Peyer's patch (tissue), 4 donors: ENCODE measurements at regions not wholly inside any gene's neighbourhood (a gene's known extent, or its start where the extent isn't known, plus 50 kb on each side); places are given as distances from the start of the nearest gene placed in this dataset.

Source experiments
- DNase-seq, 3 donors: peaks; one replicate each; pipeline ENCODE4 v3.0.0-alpha.2; 2017 to 2019
- H3K27ac ChIP-seq, 4 donors: fragments of 200-600 bp; sonication (generic); one replicate each; pipeline ENCODE4 v1.5.1; 2016 to 2019
- H3K27me3 ChIP-seq, 2 donors: fragments of 200-600 bp; sonication (generic); one replicate each; pipeline ENCODE4 v1.5.1; 2019
- H3K36me3 ChIP-seq, 3 donors: fragments of 200-600 bp; sonication (generic); one replicate each; pipeline ENCODE4 v1.5.1; 2016 to 2019
- H3K4me1 ChIP-seq, 4 donors: fragments of 200-600 bp; sonication (generic); one replicate each; pipeline ENCODE4 v1.5.1; 2016 to 2019
- H3K4me3 ChIP-seq, 4 donors: fragments of 200-600 bp; sonication (generic); 1 replicate in 3 of 4; 2 replicates in 1 of 4; pipeline ENCODE4 v1.5.1; 2016 to 2019; ENCODE audit warnings: mild to moderate bottlenecking in 1 of 4
- H3K9me3 ChIP-seq, 4 donors: fragments of 200-600 bp; sonication (generic); one replicate each; pipeline ENCODE4 v1.5.1; 2016 to 2019; ENCODE audit warnings: mild to moderate bottlenecking in 1 of 4
- POLR2A ChIP-seq, 2 donors: fragments of 450-650 bp; IDR thresholded peaks; one replicate each; pipeline ENCODE4 v1.5.1; 2017; ENCODE audit warnings: antibody characterized with exemption in 2 of 2, mild to moderate bottlenecking in 2 of 2, moderate library complexity in 2 of 2
- TF ChIP-seq, protein P1 (sequence below), 6 experiments: fragments of 450-650 bp in 4 of 6; fragments of 200-600 bp in 2 of 6; sonication (generic) in 1 of 6; IDR thresholded peaks; one replicate each; pipeline ENCODE4 v1.5.1; 2017 to 2019; ENCODE audit warnings: antibody characterized with exemption in 6 of 6, mild to moderate bottlenecking in 3 of 6, moderate library complexity in 1 of 6

- Histone ChIP-seq H3K9me3 (no peaks in the 10 kb centered on the region), H3K27me3 (no peaks in the 10 kb centered on the region), H3K4me3 (no peak overlapping the region), H3K27ac (no peak overlapping the region), H3K4me1 (no peaks in the 10 kb centered on the region), H3K36me3 (no peaks in the 10 kb centered on the region)
- TF ChIP-seq POLR2A (IDR thresholded peaks at IDR 0.05): no peak
- TF ChIP-seq, protein P1, sequence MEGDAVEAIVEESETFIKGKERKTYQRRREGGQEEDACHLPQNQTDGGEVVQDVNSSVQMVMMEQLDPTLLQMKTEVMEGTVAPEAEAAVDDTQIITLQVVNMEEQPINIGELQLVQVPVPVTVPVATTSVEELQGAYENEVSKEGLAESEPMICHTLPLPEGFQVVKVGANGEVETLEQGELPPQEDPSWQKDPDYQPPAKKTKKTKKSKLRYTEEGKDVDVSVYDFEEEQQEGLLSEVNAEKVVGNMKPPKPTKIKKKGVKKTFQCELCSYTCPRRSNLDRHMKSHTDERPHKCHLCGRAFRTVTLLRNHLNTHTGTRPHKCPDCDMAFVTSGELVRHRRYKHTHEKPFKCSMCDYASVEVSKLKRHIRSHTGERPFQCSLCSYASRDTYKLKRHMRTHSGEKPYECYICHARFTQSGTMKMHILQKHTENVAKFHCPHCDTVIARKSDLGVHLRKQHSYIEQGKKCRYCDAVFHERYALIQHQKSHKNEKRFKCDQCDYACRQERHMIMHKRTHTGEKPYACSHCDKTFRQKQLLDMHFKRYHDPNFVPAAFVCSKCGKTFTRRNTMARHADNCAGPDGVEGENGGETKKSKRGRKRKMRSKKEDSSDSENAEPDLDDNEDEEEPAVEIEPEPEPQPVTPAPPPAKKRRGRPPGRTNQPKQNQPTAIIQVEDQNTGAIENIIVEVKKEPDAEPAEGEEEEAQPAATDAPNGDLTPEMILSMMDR (IDR thresholded peaks at IDR 0.05): no peak
- no peak for DNase-seq
Measured at GRCh38 chr6:56807989-56808337, 146.9 kb upstream of the BEND6 start.

GRCh38 chr6:56807326-56807988 lies 147.4 kb upstream of the BEND6 start:
- no peaks in the 10 kb centered on the region for H3K36me3 ChIP-seq
- no peak for TF ChIP-seq POLR2A (IDR thresholded peaks at IDR 0.05)
- TF ChIP-seq, protein P1 (IDR thresholded peaks at IDR 0.05): no peak
- no peak overlapping the region for H3K4me3 ChIP-seq
- no peak overlapping the region for H3K27ac ChIP-seq
- no peaks in the 10 kb centered on the region for H3K9me3 ChIP-seq
- no peak for DNase-seq
- no peaks in the 10 kb centered on the region for H3K27me3 ChIP-seq
- H3K4me1 ChIP-seq: no peaks in the 10 kb centered on the region

DNA sequence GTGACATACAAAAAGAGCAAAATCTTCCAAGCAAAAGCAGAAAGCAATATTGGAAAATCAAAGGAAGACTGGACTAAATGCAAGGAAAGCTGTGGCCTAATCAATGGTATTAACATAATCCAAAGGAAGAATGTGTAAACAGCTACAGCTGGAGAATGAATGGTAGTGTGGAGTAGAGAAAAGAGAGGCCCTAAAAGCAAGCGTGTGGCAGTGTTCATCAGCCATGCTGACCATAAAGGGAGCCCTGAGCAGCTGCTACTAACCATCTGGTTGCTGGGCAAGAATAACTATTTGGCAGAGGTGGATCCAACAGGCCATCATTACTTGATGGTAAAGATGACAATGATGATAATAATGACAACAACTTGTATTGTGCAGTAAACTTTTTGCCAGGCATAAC lies 148.5 kb upstream of the BEND6 start:
- no peak for DNase-seq
- H3K27ac ChIP-seq: no peak overlapping the region
- H3K4me1 ChIP-seq: no peaks in the 10 kb centered on the region
- no peaks in the 10 kb centered on the region for H3K27me3 ChIP-seq
- no peak overlapping the region for H3K4me3 ChIP-seq
- TF ChIP-seq, protein P1 (IDR thresholded peaks at IDR 0.05): no peak
- TF ChIP-seq POLR2A (IDR thresholded peaks at IDR 0.05): no peak
- no peaks in the 10 kb centered on the region for H3K9me3 ChIP-seq
- no peaks in the 10 kb centered on the region for H3K36me3 ChIP-seq

DNA sequence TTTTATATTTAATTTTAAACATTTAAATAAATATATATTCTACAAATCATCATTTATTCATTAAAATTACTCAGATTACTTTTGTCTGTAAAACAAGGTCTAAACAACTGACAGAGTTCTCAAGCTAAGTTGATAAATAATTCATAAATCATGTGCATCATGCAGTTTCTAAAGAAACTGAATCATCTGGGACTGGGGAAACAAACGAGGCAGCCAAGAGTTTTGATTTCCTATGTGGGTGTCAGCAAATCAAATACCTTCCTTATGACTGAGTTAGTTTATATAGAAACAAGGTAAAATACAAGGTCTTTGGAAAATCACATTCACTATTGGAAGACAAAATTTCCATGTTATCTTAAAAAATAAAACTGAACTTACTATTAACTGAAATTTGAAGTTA lies 149.9 kb upstream of the BEND6 start:
- H3K4me1 ChIP-seq: no peaks in the 10 kb centered on the region

GRCh38 chr6:56803594-56803993 lies 151.3 kb upstream of the BEND6 start:
- no peak for TF ChIP-seq POLR2A (IDR thresholded peaks at IDR 0.05)
- TF ChIP-seq, protein P1 (IDR thresholded peaks at IDR 0.05): no peak
- no peaks in the 10 kb centered on the region for H3K36me3 ChIP-seq
- DNase-seq: no peak
- no peak overlapping the region for H3K27ac ChIP-seq
- H3K4me1 ChIP-seq: no peaks in the 10 kb centered on the region
- H3K4me3 ChIP-seq: no peak overlapping the region
- no peaks in the 10 kb centered on the region for H3K9me3 ChIP-seq
- no peaks in the 10 kb centered on the region for H3K27me3 ChIP-seq

More for the DNA sequence above, 149.9 kb upstream of the BEND6 start:
- H3K27ac ChIP-seq: no peak overlapping the region
- H3K27me3 ChIP-seq: no peaks in the 10 kb centered on the region
- no peaks in the 10 kb centered on the region for H3K9me3 ChIP-seq
- H3K36me3 ChIP-seq: no peaks in the 10 kb centered on the region
- DNase-seq: no peak
- TF ChIP-seq, protein P1 (IDR thresholded peaks at IDR 0.05): no peak
- TF ChIP-seq POLR2A (IDR thresholded peaks at IDR 0.05): no peak
- no peak overlapping the region for H3K4me3 ChIP-seq

DNA sequence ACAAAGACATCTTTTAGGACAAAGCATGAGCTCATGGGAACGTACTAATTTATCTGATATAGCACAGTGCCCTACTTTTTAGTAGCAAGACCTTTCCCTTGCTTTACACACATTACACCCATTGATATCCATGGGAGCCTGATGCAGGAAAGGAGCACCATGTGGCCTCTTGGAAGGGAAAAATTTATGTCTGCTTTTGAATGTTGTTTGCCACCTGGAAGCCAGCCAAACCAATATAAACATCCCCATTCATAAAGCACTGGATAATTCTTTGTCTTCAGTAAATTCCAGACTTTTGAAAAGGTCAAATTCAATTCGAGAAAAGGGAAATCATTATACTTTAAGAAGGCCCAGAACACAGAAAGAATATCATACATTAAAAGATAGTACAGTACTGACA lies 152.3 kb upstream of the BEND6 start:
- DNase-seq: no peak
- TF ChIP-seq, protein P1 (IDR thresholded peaks at IDR 0.05): no peak
- no peak for TF ChIP-seq POLR2A (IDR thresholded peaks at IDR 0.05)
- no peak overlapping the region for H3K4me3 ChIP-seq
- no peaks in the 10 kb centered on the region for H3K4me1 ChIP-seq
- H3K27me3 ChIP-seq: no peaks in the 10 kb centered on the region
- H3K9me3 ChIP-seq: no peaks in the 10 kb centered on the region
- no peak overlapping the region for H3K27ac ChIP-seq
- H3K36me3 ChIP-seq: no peaks in the 10 kb centered on the region
